Lower leg skin (tissue), 3 donors: ENCODE measurements at regions not wholly inside any gene's neighbourhood (a gene's known extent, or its start where the extent isn't known, plus 50 kb on each side); places are given as distances from the start of the nearest gene placed in this dataset.

ENCODE experiments used
- CTCF ChIP-seq, 3 donors: fragments of 450-650 bp; IDR thresholded peaks; one replicate each; pipeline ENCODE4 v1.5.1; 2016; ENCODE audit warnings: antibody characterized with exemption in 3 of 3, mild to moderate bottlenecking in 3 of 3, moderate library complexity in 2 of 3
- POLR2A ChIP-seq, 2 donors: fragments of 450-650 bp; IDR thresholded peaks; one replicate each; pipeline ENCODE4 v1.6.1; 2016 to 2017; ENCODE audit warnings: antibody characterized with exemption in 2 of 2, mild to moderate bottlenecking in 1 of 2, moderate library complexity in 1 of 2

DNA sequence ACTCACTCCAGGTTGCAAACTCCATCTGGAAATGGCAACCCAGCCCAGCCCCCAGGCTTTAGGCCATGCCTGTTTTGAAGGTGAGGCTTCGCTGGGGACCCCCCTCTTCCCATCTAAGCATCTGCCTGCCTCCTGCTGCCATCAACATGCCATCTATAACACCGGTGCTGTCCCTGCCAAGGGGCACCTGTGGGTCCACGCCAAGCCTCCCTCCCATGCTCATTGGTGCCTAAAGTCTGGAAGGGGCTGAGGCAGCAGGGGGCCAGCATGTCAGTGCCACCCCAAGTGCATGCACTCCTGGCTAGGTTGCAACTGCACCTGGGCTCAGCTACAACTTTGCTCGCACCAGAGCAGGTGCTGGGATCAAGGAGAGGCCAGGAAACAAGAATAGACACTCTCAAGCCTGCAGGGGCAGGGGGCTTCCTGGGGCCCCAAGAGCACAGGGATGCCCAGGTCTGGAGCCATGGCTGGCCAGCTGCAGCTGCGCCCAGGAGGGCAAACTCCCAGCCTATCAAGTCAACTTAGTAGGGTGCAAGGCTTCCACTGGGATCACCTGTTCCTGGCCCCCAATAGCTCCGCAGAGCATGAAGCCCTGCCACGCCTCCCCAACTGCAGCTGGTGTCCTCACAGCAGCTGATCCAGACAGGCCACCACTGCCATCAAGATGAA lies 151.3 kb upstream of the HSF2 start:
- no peak for TF ChIP-seq CTCF (IDR thresholded peaks at IDR 0.05)
- TF ChIP-seq POLR2A (IDR thresholded peaks at IDR 0.05): no peak
